GM18907 (cell line): ENCODE measurements at regions not wholly inside any gene's neighbourhood (a gene's known extent, or its start where the extent isn't known, plus 50 kb on each side); places are given as distances from the start of the nearest gene placed in this dataset.
"Not testable (repeated sequence)": the region's sequence is repeated elsewhere in the genome, so short reads cannot be mapped to it uniquely, and the experiment has no call there.

ENCODE experiments used
- ATAC-seq: cut with Tn5 transposase; IDR thresholded peaks from one replicate; pipeline ENCODE4 v1.9.1; 2021; ENCODE audit warnings: mild to moderate bottlenecking, moderate library complexity; ENCODE audit not compliant: unreplicated experiment

- no peak for ATAC-seq
These were observed 117.8 kb upstream of the ENPP6 start for GRCh38 chr4:184335520-184335919.

GRCh38 chr4:184333446-184333845 lies 115.8 kb upstream of the ENPP6 start:
- not testable (repeated sequence) for ATAC-seq

DNA sequence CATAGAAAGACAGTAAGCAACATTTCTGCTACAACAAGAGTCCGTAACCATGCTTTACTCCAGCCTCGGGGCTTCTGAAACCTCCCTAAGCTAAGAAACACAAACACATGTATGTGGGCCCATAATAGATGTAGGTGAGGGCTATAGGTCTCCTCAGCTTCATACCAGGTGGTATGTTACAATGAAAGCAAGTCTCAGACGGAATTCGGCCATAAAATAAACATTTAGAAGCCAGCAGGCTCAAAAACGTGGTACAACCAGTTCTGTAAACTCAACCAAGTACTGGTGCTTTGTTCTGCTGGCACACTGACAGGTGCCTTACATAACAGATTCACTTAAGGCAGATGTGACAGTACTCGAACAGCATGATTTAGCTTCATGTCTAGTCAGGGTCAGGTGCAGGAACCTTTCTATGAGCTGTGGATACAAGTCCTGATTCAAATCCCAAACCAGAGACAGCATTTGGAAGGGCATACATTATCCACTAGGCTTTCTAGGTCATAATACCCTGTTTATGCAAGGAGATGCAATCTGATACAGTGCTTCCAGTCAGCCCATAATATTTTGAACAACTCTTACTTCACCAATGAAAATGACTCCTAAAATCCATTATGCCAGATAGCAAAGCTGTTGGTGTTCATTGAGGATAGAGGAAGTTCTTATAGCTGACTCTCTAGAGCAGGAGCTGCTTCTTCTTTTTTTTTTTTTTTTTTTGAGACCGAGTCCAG lies 113.8 kb upstream of the ENPP6 start:
- no peak for ATAC-seq

DNA sequence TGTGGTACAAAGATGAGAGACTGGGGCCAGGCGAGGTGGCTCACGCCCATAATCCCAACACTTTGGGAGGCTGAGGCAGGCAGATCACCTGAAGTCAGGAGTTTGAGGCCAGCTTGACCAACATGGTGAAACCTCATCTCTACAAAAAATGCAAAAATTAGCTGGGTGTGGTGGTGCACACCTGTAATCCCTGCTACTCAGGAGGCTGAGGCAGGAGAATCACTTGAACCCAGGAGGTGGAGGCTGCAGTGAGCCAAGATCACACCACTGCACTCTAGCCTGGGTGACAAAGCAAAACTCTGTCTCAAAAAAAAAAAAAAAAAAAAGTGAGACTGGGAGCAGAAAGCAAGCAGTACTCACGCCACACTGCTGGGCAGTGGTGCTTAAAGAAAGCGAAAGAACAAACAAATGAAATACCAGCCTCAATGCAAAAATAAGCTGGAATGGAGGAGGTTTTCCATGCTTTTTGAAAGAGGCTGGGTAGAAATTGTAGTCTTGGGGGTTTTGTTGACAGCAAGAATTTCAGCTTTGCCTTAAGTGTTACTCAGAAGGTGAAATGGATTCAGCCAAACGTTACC lies 112.9 kb upstream of the ENPP6 start:
- ATAC-seq = not testable (repeated sequence)

DNA sequence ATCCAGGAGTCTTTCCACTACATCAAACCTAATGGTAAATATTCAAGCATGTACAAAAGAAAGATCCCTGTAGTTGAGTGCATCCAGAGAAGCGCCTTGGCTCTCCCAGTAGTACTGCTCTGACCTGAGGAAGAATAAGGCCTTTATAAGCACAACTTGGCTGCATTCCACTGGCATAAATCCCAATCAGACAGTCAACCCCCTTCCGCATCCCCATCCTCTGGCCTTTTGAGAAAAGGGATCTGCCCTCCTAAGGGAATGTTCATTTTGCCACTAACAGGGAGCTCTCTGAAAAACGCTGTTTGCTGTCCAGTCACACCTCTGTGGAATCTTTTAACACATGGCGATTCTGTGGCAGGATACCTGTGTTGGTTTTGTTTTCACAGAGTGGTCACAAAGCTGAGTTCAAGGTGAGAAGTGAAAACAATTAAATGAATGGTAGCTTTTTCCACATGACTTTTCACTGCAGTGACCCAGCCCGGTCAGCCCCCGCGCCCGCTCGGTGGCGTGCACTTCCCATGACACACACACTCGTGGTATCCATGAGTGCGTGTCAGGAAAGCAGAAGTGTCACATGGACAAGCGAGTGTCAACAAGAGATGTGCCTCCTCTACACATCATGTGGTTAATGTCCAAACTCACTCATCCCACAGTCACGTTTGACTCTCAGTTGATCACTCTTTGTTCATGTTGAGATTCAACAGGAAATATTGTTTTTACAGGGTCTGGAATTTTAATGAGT lies 112.2 kb upstream of the ENPP6 start:
- peak; percentile 58 for ATAC-seq

GRCh38 chr4:184329235-184329634 lies 111.6 kb upstream of the ENPP6 start:
- ATAC-seq = no peak

- peak; percentile 81 for ATAC-seq
These were observed 110.5 kb upstream of the ENPP6 start for GRCh38 chr4:184328022-184328736.

DNA sequence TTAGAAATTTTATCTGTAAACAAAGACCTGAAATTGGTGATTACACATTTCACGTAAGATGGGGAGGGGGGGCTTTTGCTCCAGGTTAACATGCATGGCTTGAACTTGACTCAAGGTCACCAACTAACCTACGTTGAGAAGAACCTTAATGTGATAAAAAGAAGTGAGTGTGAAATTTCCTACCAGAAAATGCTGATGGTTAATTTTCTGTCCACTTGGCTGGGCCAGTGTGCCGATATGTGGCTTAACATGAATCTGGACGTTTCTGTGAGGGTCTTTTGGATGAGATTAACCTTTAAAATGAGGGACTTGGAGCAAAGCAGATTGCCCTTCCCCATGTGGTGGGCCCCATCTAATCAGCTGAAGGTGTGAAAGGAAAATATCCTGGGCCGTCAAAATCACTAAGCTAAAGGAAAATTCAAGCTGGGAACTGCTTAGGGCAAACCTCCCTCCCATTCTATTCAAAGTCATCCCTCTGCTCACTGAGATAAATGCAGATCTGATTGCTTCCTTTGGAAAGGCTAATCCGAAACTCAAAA lies 107.3 kb upstream of the ENPP6 start:
- no peak for ATAC-seq

- no peak for ATAC-seq
These were observed 104.8 kb upstream of the ENPP6 start for GRCh38 chr4:184322328-184323025.

GRCh38 chr4:184320631-184321030 lies 103.0 kb upstream of the ENPP6 start:
- no peak for ATAC-seq

GRCh38 chr4:184318852-184319251 lies 101.2 kb upstream of the ENPP6 start:
- peak; percentile 6 for ATAC-seq

GRCh38 chr4:184317234-184317918 lies 99.7 kb upstream of the ENPP6 start:
- ATAC-seq = no peak

DNA sequence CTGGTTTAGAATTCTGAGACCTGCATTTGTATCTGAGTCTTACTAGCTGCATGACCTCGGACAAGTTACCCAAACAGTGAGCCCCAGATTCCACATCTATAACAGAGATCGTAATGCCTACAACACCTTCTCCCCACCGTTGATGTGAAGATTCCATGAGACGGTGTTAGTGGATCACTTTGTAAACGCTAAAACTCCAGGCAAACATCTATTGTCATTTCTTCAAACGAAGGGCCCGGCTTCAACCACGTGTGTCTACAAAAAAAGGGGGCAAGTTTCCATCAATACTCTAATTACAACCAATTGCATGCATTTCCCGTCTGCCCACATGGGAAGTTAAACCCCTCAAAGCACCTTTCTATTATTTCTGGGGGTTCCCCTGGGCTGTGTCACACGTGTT lies 99.1 kb upstream of the ENPP6 start:
- ATAC-seq = no peak

DNA sequence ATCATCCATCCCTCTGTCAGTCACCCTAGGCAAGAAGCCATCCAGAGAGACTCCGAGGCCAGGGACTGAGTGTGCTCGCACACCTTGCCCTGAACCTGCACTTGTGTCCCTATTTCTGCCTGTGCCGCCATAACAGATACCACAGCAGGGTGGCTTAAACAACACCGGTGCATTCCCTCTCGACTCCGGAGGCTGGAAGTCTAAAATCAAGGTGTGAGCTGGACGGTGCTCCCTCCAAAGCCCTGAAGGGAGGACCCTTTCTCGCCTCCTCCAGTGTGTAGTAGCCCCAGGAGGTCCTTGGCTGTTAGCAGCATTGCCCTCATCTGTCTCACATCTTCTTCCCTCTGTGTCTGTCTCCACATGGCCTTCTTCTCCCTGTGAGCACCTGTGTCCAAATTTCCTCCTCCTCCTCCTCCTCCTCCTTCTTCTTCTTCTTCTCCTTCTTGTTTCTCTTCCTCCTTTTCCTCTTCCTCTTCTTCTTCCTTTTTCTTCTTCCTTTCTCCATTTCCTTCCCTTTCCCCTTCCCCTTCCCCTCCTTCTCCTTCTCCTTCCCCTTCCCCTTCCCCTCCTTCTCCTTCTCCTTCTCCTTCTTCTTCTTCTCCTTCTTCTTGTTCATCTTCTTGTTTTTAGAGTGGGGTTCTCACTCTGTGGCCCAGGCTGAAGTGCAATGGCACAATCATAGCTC lies 98.1 kb upstream of the ENPP6 start:
- ATAC-seq = no peak

DNA sequence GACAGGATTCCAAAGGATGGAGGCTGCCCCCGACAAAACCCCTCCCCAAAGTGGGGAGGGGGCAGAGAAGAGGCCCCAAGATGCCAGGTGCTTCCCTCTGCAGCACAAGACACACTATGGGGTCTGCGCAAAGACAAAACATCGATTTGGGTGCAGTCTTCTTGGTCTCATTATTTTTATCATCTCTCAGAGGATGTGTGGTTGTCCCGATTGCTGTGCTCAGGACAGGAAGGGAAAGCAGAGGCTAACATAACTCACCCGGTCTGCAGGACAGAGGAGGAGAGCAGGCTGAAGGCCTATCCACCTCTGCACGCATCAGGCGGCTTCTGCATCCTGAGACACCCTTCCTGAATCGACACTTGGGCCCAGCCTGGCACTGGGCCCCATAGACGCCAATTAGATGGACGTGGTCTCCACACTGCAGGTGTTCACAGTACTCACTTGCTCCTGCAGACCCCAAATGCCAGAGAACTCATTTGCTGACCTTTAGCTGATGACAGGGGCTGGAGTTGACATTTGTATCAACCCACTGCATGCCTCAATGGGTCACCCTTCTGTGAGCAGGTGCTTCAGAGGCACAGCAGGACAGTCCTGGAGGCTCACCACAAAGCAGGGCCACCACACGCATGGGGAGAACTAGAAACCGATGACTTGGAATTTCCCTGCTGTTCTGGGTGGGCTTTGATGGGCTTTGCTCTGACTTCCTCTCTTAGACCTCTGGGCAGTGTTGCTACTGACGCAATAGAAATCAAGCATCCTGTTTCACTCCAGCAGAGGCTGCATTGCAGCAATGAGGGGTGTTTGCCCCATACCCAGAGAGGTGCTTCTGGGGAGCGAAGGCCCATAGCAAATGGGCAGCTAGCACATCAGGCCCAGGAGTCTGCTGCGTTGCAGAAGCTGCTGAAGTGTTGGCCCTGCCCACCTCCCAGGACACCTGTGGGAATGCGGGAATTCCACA lies 96.3 kb upstream of the ENPP6 start:
- peak; percentile 81 for ATAC-seq

DNA sequence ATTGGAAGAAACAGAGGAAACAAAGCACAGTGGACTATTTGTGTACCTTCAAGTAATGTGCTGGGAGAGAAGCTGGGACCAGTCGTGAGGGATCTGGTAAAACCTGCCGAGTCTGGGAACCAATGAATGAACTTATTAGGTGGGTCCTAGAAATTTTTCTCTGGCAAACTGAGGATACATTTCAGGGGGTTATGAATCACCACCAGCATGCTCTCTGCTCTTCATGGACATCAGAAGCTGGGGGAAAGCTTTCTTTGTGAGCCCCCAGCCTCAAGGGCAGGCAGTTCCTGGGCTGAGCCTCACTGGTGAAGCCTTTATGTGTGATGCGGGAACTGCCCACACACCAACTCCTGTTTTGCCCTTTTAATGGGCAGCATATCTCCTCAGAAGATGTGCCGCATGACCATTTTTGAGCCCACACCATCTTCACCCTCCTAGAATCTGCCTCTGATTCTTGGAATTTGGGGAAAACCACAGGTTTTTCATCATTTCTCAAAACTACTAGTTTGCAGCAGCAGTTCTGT lies 95.4 kb upstream of the ENPP6 start:
- ATAC-seq = no peak

- ATAC-seq = no peak
These were observed 94.5 kb upstream of the ENPP6 start for GRCh38 chr4:184312126-184312525.
